GM19193 (cell line): ENCODE measurements at regions not wholly inside any gene's neighbourhood (a gene's known extent, or its start where the extent isn't known, plus 50 kb on each side); places are given as distances from the start of the nearest gene placed in this dataset.

Experiments
- POLR2A ChIP-seq: IDR thresholded peaks from 4 replicates; pipeline ENCODE4 v1.6.1; 2011; ENCODE audit not compliant: insufficient read depth, insufficient read length; ENCODE audit errors: extremely low read depth

- TF ChIP-seq POLR2A, result no peak
These were observed 114.1 kb downstream of the FOXL1 start for GRCh38 chr16:86692426-86692825.

- no peak for TF ChIP-seq POLR2A
These were observed 114.7 kb downstream of the FOXL1 start for GRCh38 chr16:86693033-86693432.

- no peak for TF ChIP-seq POLR2A
These were observed 119.4 kb downstream of the FOXL1 start for GRCh38 chr16:86697715-86698114.

DNA sequence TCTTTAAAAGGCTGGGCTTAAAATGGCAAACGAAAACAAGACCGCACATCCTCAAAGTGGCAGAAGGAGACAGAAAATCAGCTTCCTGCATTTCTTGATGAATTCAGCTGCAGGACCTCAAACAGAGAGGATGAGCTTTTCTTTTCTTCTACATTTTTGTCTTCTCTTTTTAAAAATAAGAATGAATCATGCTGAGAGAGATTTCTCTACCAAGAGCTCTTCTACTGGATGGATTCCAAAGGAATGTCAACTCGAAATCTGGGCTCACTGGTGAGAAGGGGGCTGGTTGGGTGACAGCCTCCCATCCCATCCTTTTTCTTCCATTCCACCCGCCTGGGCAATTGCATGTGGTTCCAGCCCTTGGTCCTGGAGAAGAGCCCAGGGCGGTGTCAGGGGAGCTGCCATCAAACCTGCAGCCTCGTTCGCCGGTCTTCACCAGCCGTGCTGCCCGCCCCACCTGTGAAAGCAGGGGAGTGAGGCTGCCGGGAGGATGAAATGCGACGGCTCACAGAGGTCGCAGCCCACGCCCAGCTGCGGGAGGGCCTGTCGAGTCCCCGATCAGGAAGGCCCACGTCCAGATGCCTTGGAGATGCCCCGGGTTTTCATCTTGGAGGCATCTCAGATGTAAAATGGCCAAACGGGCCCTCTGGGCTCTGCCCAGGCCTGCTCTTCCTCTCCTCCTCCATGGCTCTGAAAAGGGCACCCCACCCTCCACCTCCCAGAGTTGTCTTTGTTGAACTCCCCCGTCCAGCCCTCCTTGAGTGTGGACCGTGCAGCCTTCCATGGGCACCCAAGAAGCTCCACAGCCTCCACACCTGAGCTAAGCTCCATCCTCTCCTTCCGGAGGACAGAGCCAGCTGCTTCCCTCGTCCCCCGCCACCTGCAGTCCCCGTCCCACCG, 121.9 kb downstream of the FOXL1 start:
- TF ChIP-seq POLR2A, result no peak

GRCh38 chr16:86701286-86701975, 123.1 kb downstream of the FOXL1 start:
- TF ChIP-seq POLR2A, result no peak

DNA sequence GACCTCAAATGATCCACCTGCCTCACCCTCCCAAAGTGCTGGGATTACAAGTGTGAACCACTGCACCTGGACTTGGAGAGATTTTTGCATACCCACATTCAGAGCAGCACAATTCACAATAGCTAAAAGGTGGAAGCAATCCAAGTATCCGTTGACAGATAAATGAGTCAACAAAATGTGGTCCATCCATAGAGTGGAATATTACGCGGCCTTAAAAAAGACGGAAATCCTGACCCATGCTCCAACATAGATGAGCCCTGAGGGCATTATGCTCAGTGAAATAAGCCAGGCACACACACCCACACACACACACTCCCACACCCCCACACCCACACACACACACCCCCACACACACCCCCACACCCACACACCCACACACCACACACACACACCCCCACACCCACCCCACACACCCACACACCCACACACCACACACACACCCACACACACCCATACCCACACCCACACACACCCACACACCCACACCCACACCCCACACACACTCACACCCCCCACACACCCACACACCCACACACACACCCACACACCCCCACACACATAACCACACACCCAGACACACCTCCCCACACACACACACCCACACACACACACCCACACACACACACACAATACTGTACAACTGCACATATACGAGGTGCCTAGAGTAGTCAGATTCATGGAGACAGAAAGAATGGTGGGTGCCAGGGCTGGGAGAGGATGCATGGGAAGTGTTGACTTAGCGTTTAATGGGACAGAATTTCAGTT, 124.7 kb downstream of the FOXL1 start:
- TF ChIP-seq POLR2A, result no peak

- no peak for TF ChIP-seq POLR2A
These were observed 126.2 kb downstream of the FOXL1 start for GRCh38 chr16:86704516-86704915.

- no peak for TF ChIP-seq POLR2A
These were observed 128.4 kb downstream of the FOXL1 start for GRCh38 chr16:86706726-86707125.

DNA sequence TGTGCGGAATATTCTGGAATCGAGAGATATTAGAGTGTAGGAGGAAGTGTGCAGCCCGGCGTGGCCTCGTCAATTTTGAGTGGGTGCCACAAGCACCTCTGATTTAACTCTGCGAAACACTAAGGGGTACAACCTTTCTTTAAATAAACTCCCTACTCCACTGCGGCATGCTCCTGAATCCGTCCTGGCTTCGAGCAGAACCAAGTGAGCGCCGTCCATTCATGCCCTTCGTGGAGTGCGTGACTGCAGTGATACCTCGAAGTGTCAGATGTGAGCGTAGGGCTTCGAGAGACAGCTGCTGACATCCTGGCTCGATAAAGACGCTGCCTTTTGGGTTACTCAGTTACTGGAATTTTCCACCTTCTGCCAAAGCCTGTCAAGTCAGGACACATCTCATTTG, 128.8 kb downstream of the FOXL1 start:
- no peak for TF ChIP-seq POLR2A

GRCh38 chr16:86707581-86707980, 129.2 kb downstream of the FOXL1 start:
- TF ChIP-seq POLR2A, result no peak

- TF ChIP-seq POLR2A, result no peak
These were observed 130.1 kb downstream of the FOXL1 start for GRCh38 chr16:86708431-86708830.

DNA sequence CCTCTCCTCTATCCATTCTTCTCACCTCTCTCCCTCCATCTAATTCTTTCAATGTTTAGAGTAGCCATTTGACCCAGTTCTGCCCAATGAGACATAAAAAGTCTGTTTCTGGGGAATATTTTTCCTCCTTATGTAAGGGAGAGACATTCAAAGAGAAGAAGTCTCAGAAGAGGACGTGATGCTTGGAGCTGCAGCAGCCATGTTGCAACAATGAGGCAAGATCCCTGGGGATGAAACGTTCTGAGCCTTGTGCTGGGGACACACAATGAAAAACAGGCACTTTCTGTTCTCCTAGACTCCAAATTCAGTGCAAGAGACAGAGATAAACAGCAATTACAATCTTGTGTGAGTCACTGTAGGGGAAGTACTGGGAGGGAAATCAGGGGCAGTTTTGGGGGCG, 130.8 kb downstream of the FOXL1 start:
- TF ChIP-seq POLR2A, result no peak

GRCh38 chr16:86709902-86710601, 131.7 kb downstream of the FOXL1 start:
- TF ChIP-seq POLR2A, result no peak

DNA sequence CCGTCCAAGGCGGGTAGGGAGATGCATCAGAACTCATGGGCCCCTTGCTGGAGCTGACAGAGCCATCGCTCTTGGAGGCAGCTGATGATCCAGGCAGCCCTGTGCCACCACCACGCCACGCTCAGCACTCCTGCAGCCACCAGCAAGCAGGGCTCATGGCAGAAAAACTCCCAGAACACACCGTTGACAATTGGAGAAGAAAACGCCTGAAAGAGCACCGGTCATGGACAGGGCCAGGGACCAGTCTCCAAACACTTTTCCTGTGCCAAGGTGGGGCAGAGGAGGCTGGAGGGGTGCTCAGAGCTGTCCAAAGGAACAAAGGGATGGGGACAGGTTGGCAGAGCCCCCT, 132.2 kb downstream of the FOXL1 start:
- TF ChIP-seq POLR2A, result no peak
